ENCODE measurements at regions not wholly inside any gene's neighbourhood (a gene's known extent, or its start where the extent isn't known, plus 50 kb on each side); places are given as distances from the start of the nearest gene placed in this dataset.

DNA sequence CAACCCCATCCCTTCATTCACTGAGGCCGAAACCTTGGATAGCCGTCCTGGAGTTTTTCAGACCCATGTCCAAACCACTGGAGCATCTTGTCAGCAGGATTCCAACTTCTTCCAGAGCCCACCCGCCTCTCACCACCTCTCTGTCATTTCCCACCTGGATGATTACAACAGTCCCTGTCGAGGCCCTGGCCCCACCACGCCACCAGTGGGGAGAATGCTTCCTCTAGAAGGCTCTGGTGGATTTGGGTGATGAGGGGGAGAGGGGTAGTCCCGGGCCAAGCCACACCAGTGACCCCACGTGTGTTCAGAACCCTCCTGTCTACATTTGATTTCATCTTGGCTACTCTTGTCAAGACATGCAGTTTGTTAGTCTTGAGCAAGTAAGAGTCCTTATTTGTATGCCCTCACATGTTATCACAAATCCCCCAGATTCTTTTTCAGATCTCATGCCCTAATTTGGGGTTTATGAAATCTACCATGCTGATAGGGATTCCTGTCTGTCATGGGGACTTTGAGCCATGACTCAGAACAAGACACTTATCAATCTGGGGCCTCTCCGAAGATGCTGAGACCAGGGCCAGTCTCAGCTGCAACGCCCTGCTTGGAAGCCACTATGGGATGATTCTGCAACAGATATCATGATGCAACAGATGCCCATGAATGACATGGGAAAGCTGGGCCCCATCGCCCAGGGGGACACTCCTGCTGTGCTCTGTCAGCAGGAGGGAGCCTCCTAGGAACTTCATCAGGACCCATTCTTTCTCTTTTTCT is 186.1 kb downstream of the ZFP36L2 start:
- no peak for DNase-seq (ENCODE audit: low read depth)
- H3K4me3 ChIP-seq (ENCODE audit: low read depth, low read length): no peak overlapping the region
- no peak for TF ChIP-seq CTCF (IDR thresholded peaks at IDR 0.05; ENCODE audit: insufficient read depth, low read length)

DNA sequence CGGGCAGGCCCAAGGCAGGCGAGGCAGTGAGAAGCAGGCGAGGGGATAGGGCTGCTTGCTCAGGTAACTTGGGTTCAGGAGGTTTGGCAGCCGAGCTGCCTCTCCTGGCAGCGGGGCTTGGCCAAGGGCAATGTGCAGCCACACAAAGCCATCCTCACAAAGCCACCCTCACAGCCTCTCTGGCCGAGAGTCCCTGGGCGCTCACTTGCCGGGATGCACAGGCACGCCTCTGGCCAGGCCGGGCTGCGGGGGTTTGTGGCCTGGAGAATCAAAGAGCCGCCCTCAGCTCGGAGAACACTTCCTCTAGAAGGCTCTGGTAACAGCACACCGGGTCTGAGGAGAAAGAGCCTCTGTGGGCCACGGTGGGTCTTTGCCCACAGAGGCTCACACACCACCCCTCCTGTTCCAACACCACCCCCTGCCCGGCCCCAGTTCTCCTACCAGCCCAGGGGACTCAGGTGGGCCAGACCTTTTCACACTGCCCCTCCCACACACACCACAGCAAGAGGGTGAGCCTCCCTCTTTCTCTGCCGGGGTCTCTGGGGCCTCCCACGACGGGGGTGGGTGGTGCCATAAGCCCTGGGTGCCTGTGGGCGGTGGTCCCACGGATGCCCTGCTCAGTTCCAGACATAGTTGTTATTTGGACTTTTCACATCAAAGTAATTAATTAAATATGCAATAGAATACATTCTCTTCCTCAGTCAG is 186.9 kb downstream of the ZFP36L2 start:
- no peak for TF ChIP-seq CTCF (IDR thresholded peaks at IDR 0.05; ENCODE audit: insufficient read depth, low read length)
- H3K4me3 ChIP-seq (ENCODE audit: low read depth, low read length): no peak overlapping the region
- no peak for DNase-seq (ENCODE audit: low read depth)

GRCh38 chr2:43038696-43039094 is 187.7 kb downstream of the ZFP36L2 start:
- no peak for TF ChIP-seq CTCF (IDR thresholded peaks at IDR 0.05; ENCODE audit: insufficient read depth, low read length)
- H3K4me3 ChIP-seq (ENCODE audit: low read depth, low read length): no peak overlapping the region
- no peak for DNase-seq (ENCODE audit: low read depth)

DNA sequence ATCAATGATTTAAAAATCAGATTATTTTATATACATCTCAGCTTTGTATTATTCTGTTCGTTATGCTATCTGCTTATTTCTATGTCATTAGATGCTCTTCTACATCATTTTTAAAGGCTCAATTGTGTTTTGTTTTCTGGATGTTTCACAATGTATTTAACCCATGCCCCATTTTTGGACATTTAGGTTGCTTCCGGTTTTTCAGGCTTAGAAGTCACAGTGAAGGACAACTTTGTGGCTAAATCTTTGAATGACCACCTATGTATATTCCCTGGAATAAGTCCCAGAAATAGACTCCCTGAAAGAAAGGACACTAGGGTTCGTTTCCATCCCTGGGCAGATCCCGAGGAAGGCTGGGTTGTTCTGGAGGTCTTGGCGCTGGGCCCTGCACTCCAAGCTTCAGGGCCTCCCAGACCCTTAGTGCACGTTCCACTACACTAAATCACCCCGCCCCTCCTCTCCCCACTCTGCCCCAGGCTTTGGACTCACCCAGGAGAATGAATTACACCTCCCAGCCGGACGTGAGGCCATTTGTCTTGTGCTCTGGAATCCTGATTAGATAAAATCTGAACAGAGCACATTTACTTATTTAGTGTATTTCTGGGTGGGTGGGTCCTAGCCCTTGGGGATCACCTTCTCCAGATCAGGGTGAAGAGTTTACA is 188.2 kb downstream of the ZFP36L2 start:
- no peak for TF ChIP-seq CTCF (IDR thresholded peaks at IDR 0.05; ENCODE audit: insufficient read depth, low read length)
- DNase-seq (ENCODE audit: low read depth): peak; percentile 85
- no peak overlapping the region for H3K4me3 ChIP-seq (ENCODE audit: low read depth, low read length)

DNA sequence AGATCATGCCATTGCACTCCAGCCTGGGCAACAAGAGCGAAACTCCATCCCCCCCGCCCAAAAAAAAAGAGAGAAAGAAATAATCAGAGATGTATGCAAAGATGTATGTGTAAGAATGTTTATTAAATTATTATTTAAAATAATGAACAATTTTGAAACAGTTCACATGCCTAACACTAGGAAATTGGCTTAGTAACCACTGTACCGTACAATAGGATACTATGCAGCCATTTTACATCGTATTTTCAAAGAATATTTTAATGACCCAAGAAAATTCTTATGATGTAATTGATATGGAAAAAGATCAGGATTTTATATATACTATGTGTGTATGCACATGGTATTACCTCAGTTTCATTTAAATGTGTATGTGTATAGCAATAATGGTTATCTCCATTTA is 190.5 kb downstream of the ZFP36L2 start:
- no peak for DNase-seq (ENCODE audit: low read depth)
- peak; percentile 27 for TF ChIP-seq CTCF (IDR thresholded peaks at IDR 0.05; ENCODE audit: insufficient read depth, low read length)
- H3K4me3 ChIP-seq (ENCODE audit: low read depth, low read length): no peak overlapping the region

GRCh38 chr2:43034921-43035320 is 191.5 kb downstream of the ZFP36L2 start:
- DNase-seq (ENCODE audit: low read depth): no peak
- H3K4me3 ChIP-seq (ENCODE audit: low read depth, low read length): no peak overlapping the region
- TF ChIP-seq CTCF (IDR thresholded peaks at IDR 0.05; ENCODE audit: insufficient read depth, low read length): no peak

All from fibroblast of the aortic adventitia (primary cell).